ENCODE measurements at regions not wholly inside any gene's neighbourhood (a gene's known extent, or its start where the extent isn't known, plus 50 kb on each side); places are given as distances from the start of the nearest gene placed in this dataset.

- TF ChIP-seq CTCF (IDR thresholded peaks at IDR 0.05; ENCODE audit: extremely low read depth in 1 of 2, insufficient read depth in 1 of 2, low read depth in 1 of 2, low read length in 2 of 2) (no peak), POLR2AphosphoS5 (IDR thresholded peaks at IDR 0.05; ENCODE audit: insufficient read depth, low read depth, low read length) (no peak), EZH2 (IDR thresholded peaks at IDR 0.05; ENCODE audit: borderline replicate concordance, low read depth, low read length, severe bottlenecking) (no peak), POLR2A (IDR thresholded peaks at IDR 0.05; ENCODE audit: low read depth, low read length) (no peak), MYC (IDR thresholded peaks at IDR 0.05; ENCODE audit: low read depth, low read length) (no peak)
- TF ChIP-seq, protein P1, sequence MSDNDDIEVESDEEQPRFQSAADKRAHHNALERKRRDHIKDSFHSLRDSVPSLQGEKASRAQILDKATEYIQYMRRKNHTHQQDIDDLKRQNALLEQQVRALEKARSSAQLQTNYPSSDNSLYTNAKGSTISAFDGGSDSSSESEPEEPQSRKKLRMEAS (IDR thresholded peaks at IDR 0.05; ENCODE audit: insufficient read depth, insufficient read length): no peak
These were observed 53.8 kb upstream of the KCNA3 start for GRCh38 chr1:110728388-110729001.

All from endothelial cell of umbilical vein (primary cell).